ENCODE measurements at regions not wholly inside any gene's neighbourhood (a gene's known extent, or its start where the extent isn't known, plus 50 kb on each side); places are given as distances from the start of the nearest gene placed in this dataset.
"Not testable (repeated sequence)": the region's sequence is repeated elsewhere in the genome, so short reads cannot be mapped to it uniquely, and the experiment has no call there.

GRCh38 chr3:191593486-191593885 lies 132.5 kb downstream of the PYDC2 start:
- Mint-ChIP-seq H3K27ac (no peak overlapping the region), H3K9me3 (peaks cover 4 to 23% (median 8%) of the 10 kb centered on the region in 6 donors), H3K4me1 (no peaks in the 10 kb centered on the region), H3K36me3 (no peaks in the 10 kb centered on the region), H3K4me3 (no peak overlapping the region), H3K27me3 (ENCODE audit: low read depth in 3 of 3) (no peaks in the 10 kb centered on the region)
- DNase-seq = no peak

DNA sequence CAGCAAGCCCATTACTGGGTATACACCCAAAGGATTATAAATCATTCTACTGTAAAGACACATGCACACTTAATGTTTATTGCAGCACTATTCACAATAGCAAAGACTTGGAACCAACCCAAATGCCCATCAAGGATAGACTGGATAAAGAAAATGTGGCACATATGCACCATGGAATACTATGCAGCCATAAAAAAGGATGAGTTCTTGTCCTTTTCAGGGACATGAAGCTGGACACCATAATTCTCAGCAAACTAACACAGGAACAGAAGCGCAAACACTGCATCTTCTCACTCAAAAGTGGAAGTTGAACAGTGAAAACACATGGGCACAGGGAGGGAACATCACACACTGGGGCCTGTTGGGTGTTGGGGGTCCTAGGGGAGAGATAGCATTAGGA lies 154.5 kb downstream of the PYDC2 start:
- not testable (repeated sequence) for H3K4me1 Mint-ChIP-seq; H3K4me3 Mint-ChIP-seq; H3K36me3 Mint-ChIP-seq; H3K27ac Mint-ChIP-seq; DNase-seq; H3K27me3 Mint-ChIP-seq (ENCODE audit: low read depth in 3 of 3)
- H3K9me3 Mint-ChIP-seq = peaks cover 6 to 46% (median 26%) of the 10 kb centered on the region in 6 donors

GRCh38 chr3:191624299-191624698 lies 163.3 kb downstream of the PYDC2 start:
- no peak for DNase-seq
- H3K4me3 Mint-ChIP-seq = no peak overlapping the region
- peaks cover 0 to 2% (median 0%) of the 10 kb centered on the region in 3 donors for H3K27me3 Mint-ChIP-seq (ENCODE audit: low read depth in 3 of 3)
- no peak overlapping the region for H3K27ac Mint-ChIP-seq
- no peaks in the 10 kb centered on the region for H3K36me3 Mint-ChIP-seq
- peaks cover 2 to 9% (median 5%) of the 10 kb centered on the region in 6 donors for H3K9me3 Mint-ChIP-seq
- H3K4me1 Mint-ChIP-seq = no peaks in the 10 kb centered on the region

DNA sequence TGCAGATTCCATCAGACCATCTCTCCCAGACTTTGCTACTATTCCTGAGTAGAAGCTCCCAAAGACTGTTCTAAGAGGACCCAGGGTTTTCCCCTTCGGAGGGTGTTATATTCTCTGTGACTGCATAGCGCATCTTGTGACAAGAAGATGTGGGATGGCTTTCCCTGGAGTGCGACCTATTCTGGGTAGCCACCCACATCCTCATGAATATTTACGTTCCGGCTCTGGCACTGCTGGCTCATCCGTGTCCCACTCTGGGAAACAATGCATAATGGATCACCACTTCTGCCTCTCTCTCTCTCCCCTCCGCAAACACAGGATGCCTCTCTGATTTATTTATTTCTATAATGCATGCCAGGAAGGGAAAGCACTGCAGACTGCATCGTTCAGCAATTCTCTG lies 166.1 kb downstream of the PYDC2 start:
- Mint-ChIP-seq H3K4me1 (no peaks in the 10 kb centered on the region), H3K4me3 (no peak overlapping the region), H3K36me3 (peaks cover 0 to 3% (median 0%) of the 10 kb centered on the region in 3 donors), H3K27ac (no peak overlapping the region), H3K9me3 (peaks cover 2 to 9% (median 7%) of the 10 kb centered on the region in 6 donors), H3K27me3 (ENCODE audit: low read depth in 3 of 3) (peaks cover 0 to 2% (median 0%) of the 10 kb centered on the region in 3 donors)
- no peak for DNase-seq

DNA sequence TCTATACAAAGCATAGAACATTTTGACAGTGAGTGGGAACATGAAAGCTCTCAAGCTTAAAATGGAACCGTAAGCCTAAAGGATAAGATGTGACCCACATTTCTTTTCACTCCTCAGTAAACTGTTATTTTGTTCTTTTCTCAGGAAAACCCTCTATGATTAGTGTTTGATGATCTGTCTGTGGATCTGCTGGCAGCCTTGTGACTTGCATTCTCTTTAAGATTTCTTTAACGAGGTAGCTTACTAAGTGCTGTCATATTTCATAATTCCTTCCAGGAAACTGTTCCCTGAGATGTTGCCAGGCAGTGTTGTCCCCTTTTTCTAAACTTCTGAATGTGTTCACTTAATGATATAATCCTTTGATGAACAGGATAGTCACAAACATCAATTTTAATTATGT lies 167.6 kb downstream of the PYDC2 start:
- Mint-ChIP-seq H3K9me3 (peaks cover under 1 to 7% (median 5%) of the 10 kb centered on the region in 6 donors), H3K27me3 (ENCODE audit: low read depth in 3 of 3) (peaks cover 0 to 2% (median 0%) of the 10 kb centered on the region in 3 donors), H3K27ac (no peak overlapping the region)

GRCh38 chr3:191631496-191631895 lies 170.5 kb downstream of the PYDC2 start:
- peaks cover 0 to 10% (median 4%) of the 10 kb centered on the region in 6 donors for H3K9me3 Mint-ChIP-seq
- DNase-seq = no peak

More for the DNA sequence above, 167.6 kb downstream of the PYDC2 start:
- no peak for DNase-seq
- no peaks in the 10 kb centered on the region for H3K4me1 Mint-ChIP-seq
- H3K4me3 Mint-ChIP-seq = no peak overlapping the region
- H3K36me3 Mint-ChIP-seq = peaks cover 0 to 3% (median 0%) of the 10 kb centered on the region in 3 donors

DNA sequence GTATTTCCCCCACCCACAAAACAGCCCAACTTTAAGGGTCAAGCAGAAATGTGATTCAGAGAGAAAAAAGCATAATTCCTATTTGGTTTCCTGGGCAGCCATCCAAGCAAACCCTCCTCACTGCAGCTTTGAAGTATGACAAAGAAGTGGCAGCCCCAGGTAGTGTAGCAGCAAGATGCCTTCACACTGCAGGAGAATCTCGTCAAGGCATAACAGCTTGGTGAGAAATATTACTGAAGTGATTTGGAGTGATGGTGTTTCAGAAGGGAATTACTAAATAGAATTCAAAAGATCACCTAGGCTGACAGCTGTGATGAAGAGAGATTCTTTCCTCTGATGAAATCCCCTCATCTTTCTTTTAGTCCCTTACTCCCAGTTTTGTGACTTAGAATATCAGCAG lies 173.9 kb downstream of the PYDC2 start:
- no peaks in the 10 kb centered on the region for H3K27me3 Mint-ChIP-seq (ENCODE audit: low read depth in 3 of 3)
- no peaks in the 10 kb centered on the region for H3K4me1 Mint-ChIP-seq
- no peak overlapping the region for H3K4me3 Mint-ChIP-seq
- no peak for DNase-seq
- peaks cover 0 to 26% (median 6%) of the 10 kb centered on the region in 6 donors for H3K9me3 Mint-ChIP-seq
- peaks cover 0 to 2% (median 0%) of the 10 kb centered on the region in 3 donors for H3K36me3 Mint-ChIP-seq
- no peak overlapping the region for H3K27ac Mint-ChIP-seq

More at GRCh38 chr3:191631496-191631895, 170.5 kb downstream of the PYDC2 start:
- H3K4me3 Mint-ChIP-seq = no peak overlapping the region
- peaks cover 0 to 3% (median 0%) of the 10 kb centered on the region in 3 donors for H3K36me3 Mint-ChIP-seq
- no peak overlapping the region for H3K27ac Mint-ChIP-seq
- no peaks in the 10 kb centered on the region for H3K27me3 Mint-ChIP-seq (ENCODE audit: low read depth in 3 of 3)
- H3K4me1 Mint-ChIP-seq = no peaks in the 10 kb centered on the region

DNA sequence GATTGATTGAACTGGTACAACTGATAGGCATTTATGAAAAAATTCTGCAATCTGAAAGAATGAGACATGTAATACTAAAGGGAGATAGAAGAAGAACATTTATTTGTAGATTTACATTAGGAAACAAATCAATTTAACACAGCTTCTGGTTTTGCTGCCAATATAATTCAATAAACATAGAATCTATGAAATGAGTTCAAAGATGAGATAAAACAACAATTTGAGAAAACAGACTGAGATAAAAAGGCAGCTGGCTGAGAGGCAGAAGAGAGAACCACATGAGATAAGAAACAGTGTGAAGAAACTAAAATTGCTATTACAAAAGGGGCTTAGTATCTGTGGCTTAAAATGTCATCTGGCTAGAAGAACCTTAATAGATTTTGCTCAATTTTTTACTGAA lies 176.6 kb downstream of the PYDC2 start:
- Mint-ChIP-seq H3K27ac (no peak overlapping the region), H3K4me3 (no peak overlapping the region)
- no peak for DNase-seq

DNA sequence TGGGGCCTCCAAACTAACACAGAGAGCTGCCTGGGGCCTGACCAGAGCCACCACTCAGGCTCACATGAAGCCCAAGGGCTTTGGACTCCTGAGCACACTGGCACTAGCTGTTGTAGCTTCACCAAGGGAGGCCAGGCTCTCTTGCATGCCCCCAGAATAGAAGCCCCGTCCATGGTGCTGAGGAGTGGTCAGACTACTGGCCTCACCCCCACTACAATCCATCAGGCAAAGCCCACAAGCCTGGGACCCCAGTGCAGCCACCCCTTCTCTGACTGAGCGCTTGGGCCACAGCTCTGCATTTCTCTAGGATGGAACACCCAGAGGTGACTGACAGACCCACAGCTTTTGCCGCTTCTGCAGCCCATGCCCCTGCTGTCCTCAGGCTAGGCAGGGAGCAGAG lies 180.8 kb downstream of the PYDC2 start:
- no peak for DNase-seq
- H3K36me3 Mint-ChIP-seq = no peaks in the 10 kb centered on the region
- no peaks in the 10 kb centered on the region for H3K4me1 Mint-ChIP-seq
- peaks cover 9 to 43% (median 16%) of the 10 kb centered on the region in 6 donors for H3K9me3 Mint-ChIP-seq
- H3K27me3 Mint-ChIP-seq (ENCODE audit: low read depth in 3 of 3) = no peaks in the 10 kb centered on the region
- no peak overlapping the region for H3K27ac Mint-ChIP-seq
- no peak overlapping the region for H3K4me3 Mint-ChIP-seq

More for the DNA sequence above, 176.6 kb downstream of the PYDC2 start:
- H3K27me3 Mint-ChIP-seq (ENCODE audit: low read depth in 3 of 3) = no peaks in the 10 kb centered on the region
- no peaks in the 10 kb centered on the region for H3K36me3 Mint-ChIP-seq
- H3K4me1 Mint-ChIP-seq = no peaks in the 10 kb centered on the region
- H3K9me3 Mint-ChIP-seq = peaks cover 0 to 26% (median 6%) of the 10 kb centered on the region in 6 donors

- no peak for DNase-seq
- no peaks in the 10 kb centered on the region for H3K27me3 Mint-ChIP-seq (ENCODE audit: low read depth in 3 of 3)
- no peak overlapping the region for H3K27ac Mint-ChIP-seq
- H3K4me1 Mint-ChIP-seq = no peaks in the 10 kb centered on the region
- no peak overlapping the region for H3K4me3 Mint-ChIP-seq
- H3K9me3 Mint-ChIP-seq = peaks cover 9 to 48% (median 19%) of the 10 kb centered on the region in 6 donors
- H3K36me3 Mint-ChIP-seq = no peaks in the 10 kb centered on the region
These were observed 183.3 kb downstream of the PYDC2 start for GRCh38 chr3:191644291-191644690.

GRCh38 chr3:191646242-191646641 lies 185.3 kb downstream of the PYDC2 start:
- Mint-ChIP-seq H3K9me3 (peaks cover 10 to 54% (median 20%) of the 10 kb centered on the region in 6 donors), H3K4me3 (no peak overlapping the region), H3K27ac (no peak overlapping the region), H3K4me1 (no peaks in the 10 kb centered on the region), H3K27me3 (ENCODE audit: low read depth in 3 of 3) (peaks cover 0 to 2% (median 0%) of the 10 kb centered on the region in 3 donors), H3K36me3 (peaks cover 0 to under 1% (median 0%) of the 10 kb centered on the region in 3 donors)
- no peak for DNase-seq

DNA sequence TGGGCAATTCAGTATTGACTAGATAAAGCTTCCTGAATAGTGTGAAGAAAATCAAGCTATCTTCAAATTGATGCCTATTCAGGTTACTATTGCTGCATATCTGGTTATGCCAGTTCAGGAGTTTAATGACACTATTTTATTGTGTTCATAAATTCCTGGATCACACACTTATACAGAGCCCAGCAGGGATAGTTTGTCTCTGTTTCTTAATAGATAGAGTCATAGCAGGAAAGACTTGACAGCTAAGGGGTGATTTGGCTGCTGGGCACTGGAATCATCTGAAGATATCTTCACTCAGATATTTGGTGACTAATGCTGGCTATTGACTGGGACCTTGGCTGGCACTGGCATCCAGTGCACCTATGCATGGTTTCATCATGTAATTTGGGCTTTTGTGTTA lies 187.8 kb downstream of the PYDC2 start:
- Mint-ChIP-seq H3K27ac (no peak overlapping the region), H3K27me3 (ENCODE audit: low read depth in 3 of 3) (peaks cover 0 to 2% (median 0%) of the 10 kb centered on the region in 3 donors), H3K4me1 (no peaks in the 10 kb centered on the region), H3K36me3 (peaks cover 0 to 5% (median 0%) of the 10 kb centered on the region in 3 donors), H3K9me3 (peaks cover 13 to 55% (median 23%) of the 10 kb centered on the region in 6 donors), H3K4me3 (no peak overlapping the region)
- DNase-seq = no peak

- no peak overlapping the region for H3K4me3 Mint-ChIP-seq
- H3K27ac Mint-ChIP-seq = no peak overlapping the region
- H3K9me3 Mint-ChIP-seq = peaks cover 7 to 46% (median 21%) of the 10 kb centered on the region in 6 donors
- no peaks in the 10 kb centered on the region for H3K4me1 Mint-ChIP-seq
- peaks cover 0 to 2% (median 0%) of the 10 kb centered on the region in 3 donors for H3K27me3 Mint-ChIP-seq (ENCODE audit: low read depth in 3 of 3)
- H3K36me3 Mint-ChIP-seq = peaks cover 0 to 5% (median 0%) of the 10 kb centered on the region in 3 donors
- DNase-seq = no peak
These were observed 188.7 kb downstream of the PYDC2 start for GRCh38 chr3:191649626-191650025.

DNA sequence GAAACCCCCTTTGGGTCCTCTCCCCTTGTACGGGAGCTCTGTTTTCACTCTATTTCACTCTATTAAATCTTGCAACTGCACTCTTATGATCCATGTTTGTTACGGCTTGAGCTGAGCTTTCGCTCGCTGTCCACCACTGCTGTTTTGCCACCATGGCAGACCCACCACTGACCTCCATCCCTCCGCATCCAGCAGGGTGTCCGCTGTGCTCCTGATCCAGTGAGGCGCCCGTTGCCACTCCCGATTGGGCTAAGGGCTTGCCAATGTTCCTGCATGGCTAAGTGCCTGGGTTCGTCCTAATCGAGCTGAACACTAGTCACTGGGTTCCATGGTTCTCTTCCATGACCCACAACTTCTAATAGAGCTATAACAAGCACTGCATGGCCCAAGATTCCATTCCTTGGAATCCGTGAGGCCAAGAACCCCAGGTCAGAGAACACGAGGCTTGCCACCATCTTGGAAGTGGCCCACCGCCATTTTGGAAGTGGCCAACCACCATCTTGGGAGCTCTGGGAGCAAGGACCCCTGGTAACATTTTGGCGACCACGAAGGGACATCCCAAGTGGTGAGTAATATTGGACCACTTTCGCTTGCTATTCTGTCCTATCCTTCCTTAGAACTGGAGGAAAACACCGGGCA lies 197.9 kb downstream of the PYDC2 start:
- not testable (repeated sequence) for H3K4me3 Mint-ChIP-seq; H3K27ac Mint-ChIP-seq; H3K36me3 Mint-ChIP-seq; H3K4me1 Mint-ChIP-seq; H3K27me3 Mint-ChIP-seq (ENCODE audit: low read depth in 3 of 3); DNase-seq
- H3K9me3 Mint-ChIP-seq = peaks cover 5 to 15% (median 11%) of the 10 kb centered on the region in 6 donors

GRCh38 chr3:191662150-191662549 lies 201.2 kb downstream of the PYDC2 start:
- H3K4me1 Mint-ChIP-seq; H3K27ac Mint-ChIP-seq; DNase-seq; H3K36me3 Mint-ChIP-seq; H3K27me3 Mint-ChIP-seq (ENCODE audit: low read depth in 3 of 3); H3K4me3 Mint-ChIP-seq: not testable (repeated sequence)
- peaks cover 7 to 28% (median 13%) of the 10 kb centered on the region in 6 donors for H3K9me3 Mint-ChIP-seq
